ENCODE measurements at regions not wholly inside any gene's neighbourhood (a gene's known extent, or its start where the extent isn't known, plus 50 kb on each side); places are given as distances from the start of the nearest gene placed in this dataset.
A peak's percentile ranks its signal among the peaks of the same experiment; 100 is the strongest.

GRCh38 chr15:62779899-62780298 lies 262.6 kb upstream of the TPM1 start:
- no peak for DNase-seq (ENCODE audit: low read depth)

DNA sequence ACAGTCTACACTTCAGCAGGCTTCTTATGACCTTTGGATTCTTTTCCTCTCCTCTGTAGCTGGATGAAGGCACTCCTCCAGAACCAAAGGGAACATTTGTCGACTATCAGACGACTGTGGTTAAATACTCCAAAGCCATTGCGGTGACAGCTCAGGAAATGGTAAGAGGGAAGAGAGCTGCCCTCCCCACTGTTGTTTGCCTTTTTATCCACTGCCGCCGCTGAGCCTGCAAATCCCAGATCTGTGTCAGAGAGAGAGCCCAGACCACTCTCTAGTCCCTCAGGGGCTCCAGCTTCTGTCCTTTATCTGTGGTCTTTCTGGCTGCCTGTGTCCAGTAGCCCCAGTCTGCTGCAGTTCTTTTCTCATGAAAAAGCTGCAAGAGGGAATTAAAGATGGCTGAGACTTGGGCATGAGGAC lies 261.5 kb upstream of the TPM1 start:
- DNase-seq (ENCODE audit: low read depth), result no peak

DNA sequence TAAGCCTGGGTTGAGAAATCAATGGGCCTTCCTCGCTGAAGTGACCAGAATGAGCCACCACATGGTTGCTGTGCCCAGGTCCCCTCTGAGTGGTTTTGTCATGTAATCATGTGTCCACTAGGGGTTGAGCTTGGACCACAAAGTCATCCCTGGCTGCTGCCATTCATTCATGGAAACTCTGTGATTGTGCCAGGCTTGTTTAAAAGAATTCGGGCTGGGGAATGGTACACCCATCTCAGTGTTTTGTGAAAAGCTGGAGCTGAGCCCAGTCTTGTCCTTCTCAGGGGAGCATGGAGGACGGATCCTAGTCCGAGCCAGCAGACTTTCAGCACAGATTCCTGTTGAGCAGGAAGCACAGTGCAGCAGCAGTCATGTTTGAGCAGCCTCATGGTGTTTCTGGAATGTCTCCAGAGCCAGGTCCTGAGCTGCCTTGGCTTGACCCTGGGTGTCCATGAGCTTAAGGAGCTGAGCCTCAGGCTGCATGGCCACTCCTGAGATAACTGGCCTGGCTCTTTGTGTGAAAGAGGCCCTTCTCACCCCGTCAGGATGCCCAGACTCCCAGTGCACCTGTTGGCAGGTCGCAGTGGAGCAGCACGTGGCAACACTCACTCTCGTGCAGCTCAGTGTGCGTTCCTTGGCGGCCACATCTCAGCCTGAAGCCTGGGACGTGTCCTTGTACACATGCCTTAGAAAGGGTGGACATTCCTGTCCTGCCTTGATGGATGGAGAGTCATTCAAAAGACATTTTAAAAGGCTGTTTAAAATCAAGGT lies 260.3 kb upstream of the TPM1 start:
- DNase-seq (ENCODE audit: low read depth), result peak; percentile 92

DNA sequence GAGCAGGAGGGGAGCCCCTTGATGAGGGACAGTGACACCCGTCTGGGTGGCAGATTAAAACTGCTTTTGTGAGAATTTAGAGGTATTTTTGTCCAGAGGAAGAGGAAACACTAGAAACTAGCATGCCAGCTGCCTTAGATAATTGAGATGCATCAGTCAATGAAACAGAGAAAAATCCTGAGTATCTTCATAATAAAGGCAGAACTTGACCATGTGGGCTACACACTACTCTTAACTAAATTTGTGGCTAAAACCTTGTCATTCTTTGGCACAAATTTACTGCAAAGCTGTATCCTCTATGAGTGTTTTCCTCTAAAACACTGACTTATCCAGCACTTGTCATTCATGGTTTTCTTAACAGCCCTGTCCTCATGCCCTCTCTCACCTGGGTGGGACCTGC lies 259.7 kb upstream of the TPM1 start:
- no peak for DNase-seq (ENCODE audit: low read depth)

DNA sequence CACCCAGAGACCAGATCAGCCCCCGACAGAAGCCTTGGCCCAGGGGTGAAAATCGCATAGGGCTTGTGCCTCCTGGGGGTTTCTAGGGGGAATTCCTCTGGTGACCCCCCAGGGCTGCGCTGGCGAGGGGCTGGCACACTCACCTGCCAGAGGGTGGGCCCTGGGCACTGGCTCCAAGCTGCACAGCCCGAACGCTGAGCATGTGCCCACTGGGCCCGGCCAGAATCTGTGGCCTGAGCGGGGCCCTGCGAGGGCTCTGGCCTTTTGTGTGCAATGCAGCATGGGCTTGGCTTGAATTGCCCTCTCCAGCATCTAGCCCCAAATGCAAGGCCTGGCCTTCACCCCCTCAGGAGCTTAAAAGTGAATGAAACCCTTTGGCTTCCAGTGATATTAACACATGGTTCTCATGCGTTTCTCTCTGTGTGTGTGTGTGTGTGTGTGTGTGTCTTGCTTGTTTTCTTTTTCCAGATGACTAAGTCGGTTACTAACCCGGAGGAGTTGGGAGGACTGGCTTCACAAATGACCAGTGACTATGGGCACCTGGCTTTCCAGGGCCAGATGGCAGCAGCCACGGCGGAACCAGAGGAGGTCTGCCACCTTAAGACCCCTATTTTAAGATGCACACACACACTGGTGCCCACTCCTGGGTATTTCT lies 259.1 kb upstream of the TPM1 start:
- DNase-seq (ENCODE audit: low read depth), result peak; percentile 77

GRCh38 chr15:62785881-62786828 lies 256.4 kb upstream of the TPM1 start:
- no peak for DNase-seq (ENCODE audit: low read depth)

DNA sequence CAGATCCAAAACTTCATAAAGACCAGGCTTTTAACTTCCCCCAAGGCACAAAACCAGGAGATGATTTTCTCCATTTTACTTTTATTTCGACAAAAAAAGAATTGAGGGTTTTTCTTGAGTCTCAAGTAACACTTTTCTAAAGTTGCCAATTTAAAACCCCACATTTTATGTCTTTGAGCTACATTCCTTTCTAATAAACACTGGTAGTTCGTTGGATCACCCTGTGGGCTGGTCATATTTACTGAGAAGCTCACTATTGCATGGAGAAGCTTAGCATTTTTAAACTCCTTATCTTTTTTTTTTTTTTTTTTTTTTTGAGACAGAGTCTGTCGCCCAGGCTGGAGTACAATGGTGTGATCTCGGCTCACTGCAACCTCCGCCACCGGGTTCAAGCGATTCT lies 255.1 kb upstream of the TPM1 start:
- no peak for DNase-seq (ENCODE audit: low read depth)

DNA sequence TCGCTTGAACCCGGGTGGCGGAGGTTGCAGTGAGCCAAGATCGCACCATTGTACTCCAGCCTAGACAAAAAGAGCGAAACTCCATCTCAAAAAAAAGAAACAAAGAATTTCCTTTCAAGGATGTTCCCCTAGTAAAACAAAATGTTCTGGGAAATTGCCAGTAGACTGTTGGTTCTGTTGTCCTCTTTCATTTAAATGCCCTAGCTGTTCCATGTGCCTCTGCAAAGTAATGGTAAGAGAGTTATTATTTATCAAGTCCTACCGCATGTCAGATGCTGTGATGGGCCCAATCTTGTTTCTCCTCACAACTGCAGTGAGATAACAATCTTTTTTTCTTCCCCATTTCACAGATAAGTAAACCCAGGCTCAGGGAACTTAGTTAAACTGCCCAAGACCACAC lies 254.3 kb upstream of the TPM1 start:
- DNase-seq (ENCODE audit: low read depth), result no peak

DNA sequence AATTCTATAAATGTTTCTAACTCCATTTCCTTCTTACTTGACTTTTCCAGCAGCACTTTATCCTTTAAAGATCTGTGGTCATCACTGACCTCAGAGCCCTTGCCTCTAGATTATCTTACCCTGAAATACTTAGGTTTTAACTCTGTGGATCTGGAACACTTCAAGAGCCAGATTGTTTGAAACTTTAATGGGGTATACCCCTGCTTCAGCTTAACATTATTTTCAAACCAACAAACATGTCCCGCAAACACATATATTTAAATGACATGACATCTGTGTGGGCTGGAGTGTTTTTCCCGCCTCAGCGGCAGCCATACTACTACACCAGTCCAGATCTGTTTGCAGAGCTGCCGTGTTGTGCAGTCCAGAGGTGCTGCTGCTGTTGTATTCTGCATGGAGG lies 252.0 kb upstream of the TPM1 start:
- DNase-seq (ENCODE audit: low read depth), result no peak

DNA sequence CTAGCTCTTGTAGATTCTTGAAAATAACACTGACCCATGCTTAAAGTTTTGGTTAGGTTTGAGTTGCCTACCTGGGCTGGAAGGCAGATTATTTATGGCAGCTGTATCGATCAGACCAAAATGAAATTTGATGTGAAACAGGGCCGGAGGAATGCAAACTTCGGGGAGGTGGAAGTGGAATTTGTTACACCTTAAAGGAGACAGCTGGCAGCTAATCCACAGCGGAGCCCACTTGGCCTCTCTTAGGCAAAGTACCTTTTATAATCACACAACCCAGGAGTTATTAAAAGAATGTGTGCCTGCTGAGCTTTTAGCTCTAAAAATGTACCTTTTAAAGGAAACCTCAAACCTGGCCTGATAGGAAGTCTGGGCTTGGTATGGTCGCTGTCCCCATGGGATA lies 250.9 kb upstream of the TPM1 start:
- no peak for DNase-seq (ENCODE audit: low read depth)

- no peak for DNase-seq (ENCODE audit: low read depth)
These were observed 249.4 kb upstream of the TPM1 start for GRCh38 chr15:62792986-62793751.

GRCh38 chr15:62793752-62794144 lies 248.8 kb upstream of the TPM1 start:
- no peak for DNase-seq (ENCODE audit: low read depth)

- DNase-seq (ENCODE audit: low read depth), result no peak
These were observed 247.4 kb upstream of the TPM1 start for GRCh38 chr15:62795171-62795570.

DNA sequence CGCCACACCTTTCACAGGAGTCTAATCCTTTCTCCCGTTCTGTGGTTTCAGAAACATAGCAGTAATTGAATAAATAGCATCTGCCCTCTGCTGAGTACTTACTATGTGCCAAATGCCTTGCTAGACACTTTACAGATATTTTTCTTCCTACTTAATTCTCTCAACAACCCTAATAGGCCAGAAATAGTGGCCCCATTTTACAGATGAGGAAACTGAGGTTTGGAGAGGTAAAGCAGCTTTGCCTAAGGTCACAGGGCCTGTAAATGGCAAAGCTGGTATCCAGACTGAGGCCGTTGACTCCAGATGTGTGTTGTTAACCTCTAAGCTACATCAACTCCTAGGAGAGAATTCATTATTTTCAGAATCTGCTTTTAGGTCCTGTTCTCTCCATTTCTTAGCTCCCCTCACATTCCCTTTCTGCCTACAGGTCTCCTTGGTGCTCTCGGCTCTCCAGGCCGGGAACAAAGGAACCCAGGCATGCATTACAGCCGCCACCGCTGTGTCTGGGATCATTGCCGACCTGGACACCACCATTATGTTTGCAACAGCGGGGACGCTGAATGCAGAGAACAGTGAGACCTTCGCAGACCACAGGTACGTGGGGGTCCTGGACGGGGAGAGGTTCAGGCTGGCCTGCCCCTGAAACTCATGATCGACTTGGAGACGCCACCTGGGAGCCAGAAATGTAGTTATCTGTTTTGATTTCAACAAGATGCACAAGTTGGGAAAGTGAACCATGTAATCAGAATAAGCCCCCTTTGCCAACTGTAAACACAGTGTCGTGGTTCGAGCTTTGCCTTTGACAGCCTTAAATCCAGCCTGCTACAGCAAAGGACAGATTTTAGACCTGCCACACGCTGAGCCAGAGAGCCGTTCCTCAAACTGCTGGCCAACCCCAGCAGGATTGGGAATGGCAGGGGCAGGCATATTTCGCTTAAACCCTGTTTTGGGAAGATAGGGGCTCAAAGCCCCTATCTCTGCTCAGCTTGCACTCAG lies 246.5 kb upstream of the TPM1 start:
- no peak for DNase-seq (ENCODE audit: low read depth)

- DNase-seq (ENCODE audit: low read depth), result no peak
These were observed 245.4 kb upstream of the TPM1 start for GRCh38 chr15:62797171-62797570.

DNA sequence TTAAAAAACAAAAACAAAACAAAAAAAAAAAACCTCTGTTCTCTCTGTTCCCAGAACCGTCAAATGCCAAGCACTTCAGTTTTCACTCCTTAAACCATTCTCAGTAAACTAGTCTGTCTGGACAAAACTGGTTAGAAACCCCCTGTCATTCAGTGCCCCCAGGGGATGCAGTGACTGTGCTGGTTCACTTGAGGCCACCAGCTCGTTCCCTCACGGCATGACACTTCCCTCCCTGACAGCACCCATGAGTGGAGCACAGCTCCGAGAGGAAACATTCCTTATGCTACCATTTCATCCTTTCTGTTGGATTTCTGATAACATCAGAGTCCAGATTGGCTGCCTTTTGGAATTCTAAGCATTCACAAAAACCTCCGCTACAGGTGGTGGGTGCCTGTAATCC lies 244.0 kb upstream of the TPM1 start:
- no peak for DNase-seq (ENCODE audit: low read depth)

GRCh38 chr15:62799037-62799436 lies 243.5 kb upstream of the TPM1 start:
- no peak for DNase-seq (ENCODE audit: low read depth)

DNA sequence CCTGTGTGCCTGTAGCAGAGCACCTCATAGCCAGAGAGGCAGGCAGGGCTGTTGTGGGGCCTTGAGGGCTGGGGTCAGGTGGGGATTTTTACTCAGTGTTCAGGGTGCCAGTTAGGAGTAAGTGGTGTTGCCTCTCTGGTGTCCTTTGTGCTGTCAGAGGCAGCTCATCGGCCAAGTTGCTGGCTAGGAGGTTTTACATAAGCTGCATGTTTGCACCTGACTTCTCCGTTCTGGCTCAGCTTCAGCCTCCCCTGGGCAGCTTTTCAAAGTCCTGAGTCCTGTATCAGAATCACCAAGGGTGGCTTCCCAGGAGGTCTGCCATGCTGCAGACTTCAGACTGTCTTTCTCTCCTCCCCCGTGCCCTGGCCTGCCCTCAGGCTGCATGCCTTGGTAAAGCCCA lies 242.6 kb upstream of the TPM1 start:
- no peak for DNase-seq (ENCODE audit: low read depth)

DNA sequence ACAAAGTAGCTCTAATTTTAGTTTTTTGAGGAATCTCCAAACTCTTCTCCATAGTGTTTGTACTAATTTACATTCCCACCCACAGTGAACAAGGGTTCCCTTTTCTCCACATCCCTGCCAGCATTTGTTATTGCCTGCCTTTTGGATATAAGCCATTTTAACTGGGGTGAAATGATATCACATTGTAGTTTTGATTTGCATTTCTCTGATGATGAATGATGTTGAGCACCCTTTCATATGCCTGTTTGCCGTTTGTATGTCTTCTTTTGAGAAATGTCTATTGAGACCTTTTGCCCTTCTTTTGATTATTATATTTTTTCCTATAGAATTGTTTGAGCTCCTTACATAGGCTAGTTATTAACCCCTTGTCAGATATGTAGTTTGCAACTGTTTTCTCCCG lies 239.9 kb upstream of the TPM1 start:
- no peak for DNase-seq (ENCODE audit: low read depth)

DNA sequence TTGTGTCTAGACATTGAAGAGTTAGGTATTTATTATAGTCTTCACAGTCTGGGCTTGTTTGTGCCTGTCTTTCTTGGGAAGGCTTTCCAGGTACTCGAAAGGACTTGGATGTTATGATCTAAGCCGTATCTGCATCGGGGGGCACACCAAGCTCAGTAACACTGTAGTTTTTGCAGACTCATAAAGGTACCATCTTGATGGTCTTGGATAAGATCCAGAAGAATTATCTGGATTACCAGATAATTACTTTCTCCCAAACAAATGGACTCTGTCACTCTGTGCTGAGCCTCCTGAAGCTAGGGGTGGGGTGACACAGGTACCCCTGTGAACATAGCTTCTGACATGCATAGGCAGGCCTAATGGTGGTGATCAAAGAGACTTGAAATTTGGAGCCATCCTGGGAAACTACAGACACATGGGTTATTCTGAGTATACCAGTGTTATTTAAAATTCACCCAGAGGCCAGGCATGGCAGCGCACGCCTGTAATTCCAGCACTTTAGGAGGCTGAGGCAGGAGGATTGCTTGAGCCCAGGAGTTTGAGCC lies 238.6 kb upstream of the TPM1 start:
- DNase-seq (ENCODE audit: low read depth), result no peak
